Stimulated activated effector memory CD8-positive, alpha-beta T cell treated with anti-CD3 and anti-CD28 coated beads, Interleukin-12 subunit alpha, Interleukin-12 subunit beta, amount 100 ng/mL, for 72 hours (primary cell): ENCODE measurements at regions not wholly inside any gene's neighbourhood (a gene's known extent, or its start where the extent isn't known, plus 50 kb on each side); places are given as distances from the start of the nearest gene placed in this dataset.

Source experiments
- ATAC-seq: fragments of 150-1000 bp; cut with Tn5 transposase; 2 replicates; pipeline ENCODE4 v1.10.0; 2021
- DNase-seq, 2 donors: peaks; one replicate each; pipeline ENCODE4 v3.0.0; 2021 to 2022; ENCODE audit warnings: low spot score in 2 of 2
- H3K27ac Mint-ChIP-seq: one replicate; pipeline ENCODE4 v1.8.0; 2022; ENCODE audit warnings: mild to moderate bottlenecking, mixed read lengths
- H3K36me3 Mint-ChIP-seq: one replicate; pipeline ENCODE4 v1.8.0; 2022; ENCODE audit warnings: mild to moderate bottlenecking, mixed read lengths
- H3K4me1 Mint-ChIP-seq: one replicate; pipeline ENCODE4 v1.8.0; 2022; ENCODE audit warnings: mixed read lengths
- H3K4me3 Mint-ChIP-seq: one replicate; pipeline ENCODE4 v1.8.0; 2022; ENCODE audit warnings: mild to moderate bottlenecking, mixed read lengths
- H3K9me3 Mint-ChIP-seq: one replicate; pipeline ENCODE4 v1.8.0; 2022; ENCODE audit warnings: mixed read lengths

DNA sequence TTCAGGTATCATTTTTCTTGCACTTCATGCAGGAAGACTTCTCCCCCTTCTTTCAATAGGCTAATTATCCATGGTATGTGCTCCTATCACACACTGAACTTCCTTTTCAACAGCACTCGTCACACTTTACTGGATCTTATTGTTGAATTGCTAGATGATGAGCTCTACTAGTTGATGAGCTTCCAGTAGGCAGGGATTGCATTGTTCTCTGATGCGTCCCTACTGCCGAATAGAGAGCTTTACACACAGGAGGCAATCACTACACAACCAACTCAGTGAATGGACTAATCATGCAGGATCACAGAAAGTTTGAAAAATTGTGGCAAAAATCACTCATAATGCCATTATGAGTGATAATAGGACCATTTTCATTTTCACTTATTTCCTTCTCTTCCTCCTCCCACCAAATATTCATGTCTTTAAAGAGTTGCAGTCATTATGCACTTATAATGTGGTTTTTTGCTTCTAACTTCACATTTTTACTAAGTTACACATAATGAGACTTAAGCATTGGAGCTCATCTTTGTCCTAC is 128.1 kb upstream of the ZNF648 start:
- H3K4me1 Mint-ChIP-seq, result peaks cover 16% of the 10 kb centered on the region
- peak; percentile 82 for ATAC-seq
- no peak overlapping the region for H3K27ac Mint-ChIP-seq
- no peak for DNase-seq
- no peaks in the 10 kb centered on the region for H3K9me3 Mint-ChIP-seq
- no peak overlapping the region for H3K4me3 Mint-ChIP-seq
- no peaks in the 10 kb centered on the region for H3K36me3 Mint-ChIP-seq

GRCh38 chr1:182186757-182187146 is 125.2 kb upstream of the ZNF648 start:
- H3K36me3 Mint-ChIP-seq, result no peaks in the 10 kb centered on the region
- H3K27ac Mint-ChIP-seq, result no peak overlapping the region
- H3K4me3 Mint-ChIP-seq, result no peak overlapping the region
- no peaks in the 10 kb centered on the region for H3K9me3 Mint-ChIP-seq
- no peak for ATAC-seq
- peaks cover 10% of the 10 kb centered on the region for H3K4me1 Mint-ChIP-seq
- DNase-seq, result no peak

- H3K9me3 Mint-ChIP-seq, result no peaks in the 10 kb centered on the region
- no peak overlapping the region for H3K27ac Mint-ChIP-seq
- no peaks in the 10 kb centered on the region for H3K36me3 Mint-ChIP-seq
- H3K4me1 Mint-ChIP-seq, result peaks cover 16% of the 10 kb centered on the region
- H3K4me3 Mint-ChIP-seq, result no peak overlapping the region
- no peak for DNase-seq
- ATAC-seq, result no peak
Observed at GRCh38 chr1:182185842-182186756, 124.6 kb upstream of the ZNF648 start.

DNA sequence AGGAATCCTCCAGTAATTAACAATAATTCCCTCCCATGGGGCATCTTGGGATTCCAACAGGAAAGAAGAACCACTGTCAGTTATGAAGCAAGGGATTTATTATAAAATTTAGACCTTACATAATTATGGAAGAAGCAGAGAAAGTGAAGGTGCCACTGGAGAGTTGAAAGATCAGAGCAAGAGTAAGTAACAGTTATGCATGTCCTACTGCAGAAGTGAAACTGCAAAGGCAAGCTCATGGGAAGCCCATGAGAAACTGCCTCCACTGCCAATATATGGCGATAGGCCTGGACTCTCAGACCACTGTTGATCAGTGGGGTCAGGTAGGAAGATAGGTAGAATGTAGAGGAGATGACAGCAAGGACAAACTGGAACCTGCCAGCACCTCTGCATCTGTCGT is 123.6 kb upstream of the ZNF648 start:
- Mint-ChIP-seq H3K9me3 (no peaks in the 10 kb centered on the region), H3K4me3 (no peak overlapping the region), H3K4me1 (peaks cover 18% of the 10 kb centered on the region), H3K36me3 (no peaks in the 10 kb centered on the region), H3K27ac (no peak overlapping the region)
- no peak for ATAC-seq
- DNase-seq, result no peak

GRCh38 chr1:182183606-182184005 is 122.1 kb upstream of the ZNF648 start:
- Mint-ChIP-seq H3K4me1 (peaks cover 8% of the 10 kb centered on the region), H3K4me3 (no peak overlapping the region), H3K36me3 (no peaks in the 10 kb centered on the region), H3K27ac (no peak overlapping the region), H3K9me3 (no peaks in the 10 kb centered on the region)
- ATAC-seq, result no peak
- no peak for DNase-seq

DNA sequence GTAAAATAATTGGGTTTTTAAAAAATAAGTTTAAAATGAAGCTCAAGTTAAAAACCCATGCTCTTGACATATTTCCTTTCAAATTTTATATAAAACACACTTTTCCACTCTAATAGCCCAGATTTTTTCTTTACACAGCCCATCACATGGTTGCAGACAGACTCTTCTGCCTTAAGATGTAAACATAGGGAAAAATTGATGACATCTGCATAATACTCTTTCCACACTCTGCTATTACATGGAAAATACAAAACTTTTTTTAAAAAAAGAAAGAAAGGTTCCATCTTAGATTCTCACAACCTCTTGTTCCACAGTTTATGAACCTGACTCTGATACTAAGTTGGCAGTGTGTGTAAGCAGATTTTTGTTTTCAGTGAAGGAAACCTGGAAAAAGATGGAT is 120.8 kb upstream of the ZNF648 start:
- no peak overlapping the region for H3K27ac Mint-ChIP-seq
- H3K4me1 Mint-ChIP-seq, result peaks cover 8% of the 10 kb centered on the region
- ATAC-seq (no peak), DNase-seq (no peak)
- no peaks in the 10 kb centered on the region for H3K9me3 Mint-ChIP-seq
- H3K36me3 Mint-ChIP-seq, result no peaks in the 10 kb centered on the region
- no peak overlapping the region for H3K4me3 Mint-ChIP-seq

- ATAC-seq (peak; percentile 55), DNase-seq (no peak)
- Mint-ChIP-seq H3K9me3 (no peaks in the 10 kb centered on the region), H3K36me3 (no peaks in the 10 kb centered on the region), H3K4me3 (no peak overlapping the region), H3K4me1 (peaks cover 8% of the 10 kb centered on the region), H3K27ac (no peak overlapping the region)
Observed at GRCh38 chr1:182181167-182181572, 119.7 kb upstream of the ZNF648 start.

DNA sequence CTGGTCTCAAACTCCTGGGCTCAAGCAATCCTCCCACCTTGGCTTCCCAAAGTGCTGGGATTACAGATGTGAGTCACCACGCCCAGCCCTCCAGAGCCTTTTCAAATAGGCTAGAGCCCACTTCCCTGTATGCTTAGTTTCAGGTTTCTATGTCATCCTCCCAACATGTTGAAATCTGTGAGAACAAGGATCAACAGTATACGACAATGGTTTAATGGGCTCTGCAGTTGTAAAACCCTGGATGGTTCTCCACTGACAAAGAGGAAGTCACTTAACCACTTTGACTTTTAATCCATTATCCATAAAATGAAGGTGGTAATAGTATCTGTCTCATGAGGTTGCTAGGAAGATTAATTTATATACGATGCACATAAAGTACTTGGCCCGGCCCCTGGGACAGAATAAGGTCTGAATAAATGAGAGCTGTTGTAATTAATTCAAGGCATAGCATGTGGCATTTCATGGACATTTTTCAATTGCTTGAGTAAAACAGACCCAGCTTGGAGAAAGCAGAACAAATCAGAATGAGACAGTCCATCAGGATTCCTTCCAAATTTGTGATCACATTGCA is 113.9 kb upstream of the ZNF648 start:
- DNase-seq (no peak), ATAC-seq (no peak)
- Mint-ChIP-seq H3K4me3 (no peak overlapping the region), H3K27ac (no peak overlapping the region), H3K36me3 (no peaks in the 10 kb centered on the region), H3K4me1 (peaks cover 7% of the 10 kb centered on the region), H3K9me3 (no peaks in the 10 kb centered on the region)

DNA sequence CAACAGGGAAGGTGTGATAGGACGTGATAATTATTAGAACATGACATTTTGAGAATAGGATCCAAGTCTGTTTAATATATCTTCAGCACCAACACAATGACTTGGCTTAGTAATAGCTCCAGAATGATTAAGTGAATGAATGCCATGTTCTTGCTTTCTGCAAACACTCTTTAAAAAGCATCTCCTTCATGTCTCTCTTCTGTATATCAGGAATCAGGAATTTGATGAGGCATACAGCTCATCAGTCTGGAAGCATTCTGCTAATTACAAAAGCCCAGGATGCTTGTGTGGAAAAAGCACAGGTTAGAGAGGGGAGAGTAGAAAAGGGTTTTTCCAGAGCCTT is 113.0 kb upstream of the ZNF648 start:
- Mint-ChIP-seq H3K4me1 (peaks cover 8% of the 10 kb centered on the region), H3K9me3 (no peaks in the 10 kb centered on the region), H3K27ac (no peak overlapping the region), H3K4me3 (no peak overlapping the region), H3K36me3 (no peaks in the 10 kb centered on the region)
- ATAC-seq (no peak), DNase-seq (no peak)

GRCh38 chr1:182173808-182174512 is 112.4 kb upstream of the ZNF648 start:
- DNase-seq, result no peak
- Mint-ChIP-seq H3K36me3 (no peaks in the 10 kb centered on the region), H3K27ac (no peak overlapping the region), H3K4me1 (peaks cover 8% of the 10 kb centered on the region), H3K4me3 (no peak overlapping the region), H3K9me3 (no peaks in the 10 kb centered on the region)
- no peak for ATAC-seq

DNA sequence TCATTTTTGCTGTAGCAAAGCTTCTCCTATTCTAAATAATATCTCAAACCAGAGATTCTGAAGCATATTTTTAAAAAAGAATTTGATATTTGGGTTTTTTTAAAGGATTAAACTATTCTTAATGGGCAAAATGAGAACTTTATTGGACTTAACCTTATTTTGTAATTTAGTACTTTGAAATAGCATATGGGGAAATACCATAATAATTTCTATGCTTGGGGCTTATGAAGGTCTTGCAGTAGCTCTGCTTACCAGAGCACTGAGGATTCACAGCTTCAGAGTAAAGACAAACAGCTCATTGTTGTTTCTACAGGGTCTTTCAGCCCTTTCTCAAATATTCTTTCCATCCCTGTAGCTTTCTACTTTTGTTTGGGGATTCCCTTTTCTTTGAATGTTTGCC is 111.2 kb upstream of the ZNF648 start:
- no peak overlapping the region for H3K27ac Mint-ChIP-seq
- no peak overlapping the region for H3K4me3 Mint-ChIP-seq
- no peaks in the 10 kb centered on the region for H3K9me3 Mint-ChIP-seq
- DNase-seq (no peak), ATAC-seq (no peak)
- peaks cover 8% of the 10 kb centered on the region for H3K4me1 Mint-ChIP-seq
- H3K36me3 Mint-ChIP-seq, result no peaks in the 10 kb centered on the region

DNA sequence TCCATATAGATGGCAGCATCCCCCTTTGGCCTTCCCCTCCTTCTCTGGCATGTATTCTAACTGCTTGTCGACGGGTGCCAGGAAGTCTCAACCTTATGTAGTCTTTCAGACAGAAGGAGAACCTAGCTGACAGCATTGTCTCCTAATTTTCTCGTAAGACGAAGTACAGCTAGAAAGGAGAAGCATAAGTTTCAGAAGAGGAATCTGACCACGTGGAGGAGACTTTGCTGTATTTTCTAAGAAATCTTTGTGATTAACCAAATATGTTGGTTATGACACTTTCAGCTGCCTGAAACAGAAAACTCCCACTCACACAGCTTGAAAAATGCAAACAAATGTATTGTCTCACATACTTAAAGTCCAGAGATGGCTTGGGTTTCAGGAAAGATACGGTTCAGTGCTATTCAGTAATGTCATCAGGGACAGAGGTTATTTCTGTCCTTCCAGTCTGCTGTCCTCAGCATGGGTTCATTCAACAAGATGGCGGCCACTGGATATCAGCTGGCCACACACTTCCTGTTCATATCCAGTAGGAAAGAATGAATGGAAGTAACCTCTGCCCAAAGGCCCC is 109.5 kb upstream of the ZNF648 start:
- H3K4me3 Mint-ChIP-seq, result no peak overlapping the region
- DNase-seq (no peak), ATAC-seq (no peak)
- H3K9me3 Mint-ChIP-seq, result no peaks in the 10 kb centered on the region
- H3K36me3 Mint-ChIP-seq, result no peaks in the 10 kb centered on the region
- peaks cover 8% of the 10 kb centered on the region for H3K4me1 Mint-ChIP-seq
- no peak overlapping the region for H3K27ac Mint-ChIP-seq

- Mint-ChIP-seq H3K9me3 (no peaks in the 10 kb centered on the region), H3K4me3 (no peak overlapping the region), H3K36me3 (no peaks in the 10 kb centered on the region), H3K4me1 (peaks cover 8% of the 10 kb centered on the region), H3K27ac (no peak overlapping the region)
- no peak for ATAC-seq
- no peak for DNase-seq
Observed at GRCh38 chr1:182169203-182169602, 107.7 kb upstream of the ZNF648 start.

- no peak overlapping the region for H3K27ac Mint-ChIP-seq
- H3K4me1 Mint-ChIP-seq, result peaks cover 8% of the 10 kb centered on the region
- DNase-seq (no peak), ATAC-seq (no peak)
- H3K4me3 Mint-ChIP-seq, result no peak overlapping the region
- H3K9me3 Mint-ChIP-seq, result no peaks in the 10 kb centered on the region
- no peaks in the 10 kb centered on the region for H3K36me3 Mint-ChIP-seq
Observed at GRCh38 chr1:182166750-182167149, 105.2 kb upstream of the ZNF648 start.

- H3K36me3 Mint-ChIP-seq, result no peaks in the 10 kb centered on the region
- no peak overlapping the region for H3K27ac Mint-ChIP-seq
- peaks cover 8% of the 10 kb centered on the region for H3K4me1 Mint-ChIP-seq
- H3K9me3 Mint-ChIP-seq, result no peaks in the 10 kb centered on the region
- DNase-seq, result no peak
- H3K4me3 Mint-ChIP-seq, result no peak overlapping the region
- no peak for ATAC-seq
Observed at GRCh38 chr1:182166321-182166720, 104.8 kb upstream of the ZNF648 start.
